ENCODE measurements at regions not wholly inside any gene's neighbourhood (a gene's known extent, or its start where the extent isn't known, plus 50 kb on each side); places are given as distances from the start of the nearest gene placed in this dataset.

- POLR2A ChIA-PET, result interaction anchor here (0.7 kb wide), 1 partner anchor 11 kb away, joined by 7 read pairs; no protein-coding TSS in a partner anchor
Observed at GRCh38 chr6:30272032-30272431, 54.7 kb upstream of the TRIM39 start.

GRCh38 chr6:30267423-30267822 is 54.2 kb upstream of the TRIM26 start:
- no peak overlapping the region for H3K4me3 Mint-ChIP-seq
- no peak for ATAC-seq
- H3K27ac Mint-ChIP-seq, result no peak overlapping the region
- peaks cover 38% of the 10 kb centered on the region for H3K36me3 Mint-ChIP-seq
- no peak for DNase-seq (ENCODE audit: low spot score)
- peaks cover 19% of the 10 kb centered on the region for H3K9me3 Mint-ChIP-seq
- CTCF ChIA-PET, result no interaction called here
- no peaks in the 10 kb centered on the region for H3K4me1 Mint-ChIP-seq
- POLR2A ChIA-PET, result no interaction called here
- H3K27me3 Mint-ChIP-seq (ENCODE audit: low read depth), result no peaks in the 10 kb centered on the region
- TF ChIP-seq STAT6 (CRISPR knock-in tag; conservative IDR thresholded peaks at IDR 0.05; ENCODE audit: low read depth) (no peak), PRDM15 (CRISPR knock-in tag; IDR thresholded peaks at IDR 0.05) (no peak), ZBTB43 (CRISPR knock-in tag; IDR thresholded peaks at IDR 0.05) (no peak), IRF2 (CRISPR knock-in tag; IDR thresholded peaks at IDR 0.05; ENCODE audit: borderline replicate concordance, low read depth) (no peak), FOXJ3 (CRISPR knock-in tag; IDR thresholded peaks at IDR 0.05; ENCODE audit: borderline replicate concordance) (no peak), ATF6 (CRISPR knock-in tag; IDR thresholded peaks at IDR 0.05) (no peak)

More at GRCh38 chr6:30272032-30272431, 54.7 kb upstream of the TRIM39 start:
- DNase-seq (ENCODE audit: low spot score), result no peak
- no peak for ATAC-seq
- no peak for TF ChIP-seq GABPB1 (CRISPR knock-in tag; IDR thresholded peaks at IDR 0.05)
- TF ChIP-seq KAT7 (CRISPR knock-in tag; IDR thresholded peaks at IDR 0.05; ENCODE audit: borderline replicate concordance), result no peak
- TF ChIP-seq EMX1 (CRISPR knock-in tag; IDR thresholded peaks at IDR 0.05), result no peak
- no peak for TF ChIP-seq NR2C2 (CRISPR knock-in tag; IDR thresholded peaks at IDR 0.05)
- no peak for TF ChIP-seq SMAD3 (CRISPR knock-in tag; IDR thresholded peaks at IDR 0.05; ENCODE audit: borderline replicate concordance)
- no peak for TF ChIP-seq TEAD4 (CRISPR knock-in tag; IDR thresholded peaks at IDR 0.05)
- TF ChIP-seq CBFB (CRISPR knock-in tag; IDR thresholded peaks at IDR 0.05; ENCODE audit: low read depth), result no peak
- no peak for TF ChIP-seq MAX (CRISPR knock-in tag; IDR thresholded peaks at IDR 0.05)
- no peak for TF ChIP-seq SP1 (CRISPR knock-in tag; conservative IDR thresholded peaks at IDR 0.05)
- TF ChIP-seq HMGA2 (CRISPR knock-in tag; IDR thresholded peaks at IDR 0.05), result no peak
- TF ChIP-seq SOX15 (CRISPR knock-in tag; IDR thresholded peaks at IDR 0.05), result no peak
- TF ChIP-seq ATF2 (CRISPR knock-in tag; IDR thresholded peaks at IDR 0.05; ENCODE audit: borderline replicate concordance, low read depth), result no peak
- no peak for TF ChIP-seq RORB (CRISPR knock-in tag; IDR thresholded peaks at IDR 0.05)
- TF ChIP-seq NR1H2 (CRISPR knock-in tag; IDR thresholded peaks at IDR 0.05), result no peak
- TF ChIP-seq E2F1 (CRISPR knock-in tag; IDR thresholded peaks at IDR 0.05), result no peak
- no peak for TF ChIP-seq ZNF425 (CRISPR knock-in tag; conservative IDR thresholded peaks at IDR 0.05)
- Mint-ChIP-seq H3K27ac (no peak overlapping the region), H3K27me3 (ENCODE audit: low read depth) (peaks cover 13% of the 10 kb centered on the region), H3K9me3 (peaks cover 48% of the 10 kb centered on the region), H3K4me1 (no peaks in the 10 kb centered on the region), H3K36me3 (peaks cover 6% of the 10 kb centered on the region; the same call in 1 of the 2 replicates), H3K4me3 (no peak overlapping the region)
- CTCF ChIA-PET, result no interaction called here

Measured in WTC11 (cell line).